ENCODE measurements at regions not wholly inside any gene's neighbourhood (a gene's known extent, or its start where the extent isn't known, plus 50 kb on each side); places are given as distances from the start of the nearest gene placed in this dataset.

GRCh38 chr16:86643671-86644070, 65.3 kb downstream of the FOXL1 start:
- no peak for TF ChIP-seq CTCF (conservative IDR thresholded peaks at IDR 0.05; ENCODE audit: low read length)
- TF ChIP-seq EZH2phosphoT487 (IDR thresholded peaks at IDR 0.05; ENCODE audit: borderline replicate concordance, low read depth, low read length) = no peak

All from OCI-LY7 (cell line).